ENCODE measurements at regions not wholly inside any gene's neighbourhood (a gene's known extent, or its start where the extent isn't known, plus 50 kb on each side); places are given as distances from the start of the nearest gene placed in this dataset.
"Not testable (repeated sequence)": the region's sequence is repeated elsewhere in the genome, so short reads cannot be mapped to it uniquely, and the experiment has no call there.

DNA sequence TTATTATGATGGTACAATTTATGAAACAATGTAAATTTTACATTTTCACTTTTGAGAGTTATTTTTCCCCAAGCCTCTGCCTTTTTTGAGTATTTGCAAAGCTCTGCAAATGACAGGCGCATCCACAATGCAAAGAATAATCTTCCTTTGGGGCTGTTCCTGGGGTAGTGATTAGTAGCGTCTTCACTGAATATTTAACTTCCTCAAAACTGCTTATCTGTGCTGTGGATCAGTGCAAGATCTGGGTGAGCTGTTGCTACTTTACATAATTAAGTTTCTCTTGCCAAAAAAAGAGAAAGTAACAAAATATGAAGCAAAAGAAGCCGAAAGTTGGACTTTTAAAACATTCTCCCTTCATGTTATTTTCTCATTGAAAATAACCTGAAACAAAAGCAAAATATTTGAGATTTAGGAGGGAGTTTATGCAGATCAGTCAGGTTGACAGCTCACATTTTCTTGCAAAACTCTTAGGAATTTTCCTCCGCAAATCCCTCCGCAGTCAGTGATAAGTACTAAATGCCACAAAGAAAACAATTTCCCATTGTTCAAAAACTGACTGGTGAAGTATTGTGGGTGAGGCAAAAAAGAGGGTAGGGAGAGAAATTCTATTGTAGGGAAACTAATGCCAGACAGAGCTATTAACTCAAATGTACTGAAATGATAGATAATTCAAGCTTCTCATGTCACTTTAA is 276.4 kb upstream of the B3GALT2 start:
- no peak for DNase-seq

DNA sequence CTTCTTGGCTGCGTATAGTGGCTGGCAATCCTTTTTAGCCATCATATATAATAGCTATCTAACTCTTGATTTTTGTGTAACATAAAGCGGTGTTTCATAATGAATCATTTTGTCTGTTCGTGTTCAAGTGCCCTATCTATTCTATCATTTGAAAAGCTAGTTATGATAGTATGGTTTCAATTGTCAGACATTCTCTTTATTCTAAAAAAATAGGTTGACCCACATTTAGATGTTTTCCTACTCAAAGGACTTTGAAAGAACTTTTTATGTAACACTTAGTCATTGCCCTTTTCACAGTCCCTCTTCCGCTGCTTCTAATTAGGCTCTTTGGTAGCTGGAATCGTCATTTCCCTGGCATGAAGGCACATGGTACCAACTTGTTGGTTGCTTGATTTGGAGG is 272.2 kb upstream of the B3GALT2 start:
- no peak for DNase-seq

DNA sequence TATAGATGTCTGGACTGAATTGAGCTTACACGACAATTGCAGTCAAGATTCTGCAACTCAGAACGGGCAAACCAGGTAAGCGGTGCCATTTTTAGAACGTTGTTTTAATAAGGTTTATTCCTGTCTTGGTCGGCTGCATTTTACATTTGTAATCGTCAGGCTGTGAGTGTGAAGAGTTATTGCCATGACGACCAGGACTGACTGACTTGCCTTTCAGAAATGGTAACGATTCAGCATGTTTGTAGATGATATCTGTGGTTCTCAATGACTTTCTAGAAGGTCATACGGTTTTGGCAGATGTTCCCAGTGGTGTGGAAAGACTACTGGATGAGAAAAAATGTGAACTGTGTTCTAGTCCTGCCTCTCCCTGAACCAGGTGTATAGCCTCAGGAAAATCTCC is 271.3 kb upstream of the B3GALT2 start:
- DNase-seq, result no peak

DNA sequence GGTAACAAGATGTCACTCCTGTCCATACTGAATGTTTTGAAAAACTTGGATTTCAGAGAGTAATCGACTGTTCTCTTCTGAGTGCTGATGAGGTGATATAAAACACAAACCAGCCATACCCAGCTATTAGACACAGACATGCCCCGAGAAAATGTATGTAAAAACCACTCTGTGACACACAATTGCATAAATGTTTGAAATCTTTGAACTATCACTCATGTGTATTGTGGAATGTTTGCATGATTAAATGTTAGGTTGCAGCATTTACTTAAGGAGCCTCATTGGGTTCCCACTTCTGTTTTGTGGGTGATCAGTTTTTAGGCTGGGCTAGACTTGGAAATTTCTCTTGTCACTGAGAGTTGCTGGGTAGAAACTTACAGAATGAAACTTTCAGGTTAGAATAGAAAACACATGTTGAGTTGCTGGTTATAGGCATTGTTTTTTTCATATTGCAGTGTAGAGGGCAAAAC is 270.4 kb upstream of the B3GALT2 start:
- DNase-seq, result no peak

DNA sequence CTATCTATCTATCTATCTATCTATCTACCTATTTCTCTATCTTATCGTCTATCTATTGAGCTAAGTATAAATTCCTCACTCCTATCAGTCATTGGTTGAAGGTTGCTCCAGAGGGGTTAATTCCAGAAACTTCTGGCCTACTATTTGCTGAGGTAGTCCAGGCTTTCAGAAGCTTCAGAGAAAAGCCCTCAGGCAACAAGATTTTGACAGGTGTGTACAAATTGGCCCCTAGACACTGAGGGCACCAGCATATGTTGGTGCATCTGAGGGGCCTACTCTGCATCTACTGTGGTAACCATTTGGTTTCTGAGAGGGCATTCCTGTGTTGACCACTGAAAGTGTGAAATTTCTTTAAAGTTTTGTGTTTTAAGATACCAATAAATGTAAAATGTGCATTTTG is 265.2 kb upstream of the B3GALT2 start:
- no peak for DNase-seq

DNA sequence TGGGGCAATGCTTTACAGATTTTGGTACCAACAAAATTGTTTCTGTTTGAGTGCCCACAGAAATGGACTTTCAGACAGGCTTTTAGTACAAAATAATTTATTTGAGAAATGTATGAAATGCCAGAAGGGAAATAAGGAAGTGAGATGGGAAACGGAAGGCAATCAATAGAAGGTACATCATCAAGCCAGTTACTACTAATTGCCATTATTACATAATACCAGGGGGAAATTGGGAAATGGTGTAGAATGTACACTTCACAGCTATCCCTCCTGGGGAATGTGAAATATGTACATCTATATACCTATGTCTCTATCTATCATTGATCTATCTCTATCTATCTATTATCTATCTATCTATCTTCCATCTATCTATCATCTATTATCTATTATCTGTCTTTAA is 264.6 kb upstream of the B3GALT2 start:
- no peak for DNase-seq

DNA sequence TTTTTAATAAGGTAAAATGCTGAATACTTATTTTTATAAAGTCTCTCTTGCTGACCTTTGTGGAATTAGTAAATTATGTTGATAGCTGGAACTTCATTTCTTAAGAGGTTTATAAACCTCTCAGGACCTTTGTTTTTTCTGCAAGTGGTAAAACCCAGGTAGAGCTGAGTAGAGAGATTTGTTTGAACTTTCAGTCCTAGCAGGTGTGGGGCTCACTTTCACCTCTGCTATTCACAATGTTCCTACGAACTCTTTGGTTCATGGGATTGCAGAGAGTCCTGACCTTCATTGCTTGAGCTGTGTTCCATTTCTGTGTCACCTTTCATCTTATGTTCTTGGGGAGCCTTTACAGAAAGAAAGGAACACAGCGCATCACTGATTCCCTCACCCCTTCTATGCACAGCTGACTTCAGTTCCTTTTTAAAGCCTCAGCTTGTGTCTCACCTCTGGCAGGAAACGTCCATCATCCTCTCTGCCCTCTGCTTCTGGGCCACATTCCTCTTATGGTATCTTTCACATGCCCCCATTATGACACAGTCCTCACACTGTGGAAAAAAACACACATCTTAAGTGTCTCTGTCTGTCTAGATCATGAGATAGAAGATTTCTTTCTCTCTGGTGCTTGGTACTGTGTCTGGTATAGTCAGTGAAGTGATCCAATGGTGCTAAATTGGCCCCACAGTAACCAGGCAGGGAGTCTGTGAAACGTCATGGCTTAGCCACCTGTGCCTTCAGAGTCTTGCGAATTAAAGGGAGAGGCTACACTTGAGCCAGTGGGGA is 262.5 kb upstream of the B3GALT2 start:
- DNase-seq, result no peak

DNA sequence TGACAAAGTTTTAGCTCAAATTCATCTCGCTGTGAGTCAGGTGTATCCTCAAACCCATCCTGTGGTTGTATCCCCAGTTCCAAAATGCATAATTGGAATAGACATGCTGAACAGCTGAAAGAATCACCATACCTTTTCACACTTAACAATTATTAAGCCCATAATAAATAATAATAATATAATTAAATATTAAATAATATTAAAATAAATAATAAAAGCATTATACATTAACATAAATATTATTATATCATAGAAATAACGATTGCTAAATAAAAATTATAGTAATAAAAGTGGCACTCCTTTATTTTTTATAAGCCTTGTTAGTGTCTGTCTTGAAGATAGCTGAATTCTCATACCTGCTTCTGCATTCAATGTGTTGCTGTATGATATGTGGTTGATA is 257.5 kb upstream of the B3GALT2 start:
- no peak for DNase-seq

DNA sequence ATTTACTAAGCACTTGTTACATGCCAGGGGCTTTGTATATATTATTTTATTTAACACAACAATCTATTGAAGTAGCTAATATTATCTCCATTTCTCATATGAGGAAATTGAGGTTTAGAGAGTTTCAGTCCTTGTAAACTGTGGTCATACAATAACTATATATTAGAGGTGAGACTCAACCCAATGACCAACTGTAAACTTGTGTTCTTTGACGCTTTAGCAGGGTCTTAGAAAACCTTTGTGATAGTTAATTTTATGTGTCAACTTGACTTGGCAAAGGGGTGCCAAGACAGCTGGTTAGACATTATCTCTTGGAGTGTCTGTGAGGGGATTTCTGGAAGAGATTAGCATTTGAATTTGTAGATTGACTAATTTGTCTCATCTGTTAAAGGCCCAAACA is 252.4 kb upstream of the B3GALT2 start:
- DNase-seq, result no peak

DNA sequence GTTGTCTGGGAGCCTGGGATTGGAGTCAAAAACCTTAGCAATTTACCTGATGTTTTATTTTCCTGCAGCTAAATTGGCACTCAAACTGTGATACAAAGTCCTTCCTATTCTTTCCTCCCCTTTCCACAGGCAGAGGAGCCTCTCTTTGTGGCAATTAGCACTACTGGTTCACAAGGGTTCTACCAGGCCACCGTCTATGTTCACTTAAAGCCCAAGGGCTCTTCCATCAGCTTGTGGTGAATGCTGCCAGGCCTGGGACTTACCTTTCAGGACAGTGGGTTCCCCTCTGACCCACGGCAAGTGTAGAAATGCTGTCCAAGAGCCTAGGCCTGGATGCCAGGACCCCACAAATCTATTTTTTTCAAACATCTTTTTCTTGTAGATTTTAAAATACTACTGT is 251.9 kb upstream of the B3GALT2 start:
- no peak for DNase-seq

DNA sequence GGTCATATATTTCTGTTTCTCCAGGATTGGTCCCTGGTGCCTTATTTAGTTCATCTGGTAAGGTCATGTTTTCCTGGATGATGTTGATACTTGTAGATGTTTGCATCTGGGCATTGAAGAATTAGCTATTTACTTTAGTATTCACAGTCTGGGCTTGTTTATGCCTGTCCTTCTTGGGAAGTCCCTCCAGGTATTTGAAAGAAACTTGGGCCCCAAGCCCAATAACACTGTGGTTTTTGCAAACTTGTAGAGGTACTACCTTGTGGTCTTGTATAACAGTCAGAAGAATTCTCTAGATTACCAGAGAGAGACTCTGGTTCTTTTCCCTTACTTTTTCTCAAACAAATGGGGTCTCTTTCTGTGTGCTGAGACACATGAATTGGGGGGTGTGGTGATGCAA is 251.4 kb upstream of the B3GALT2 start:
- no peak for DNase-seq

DNA sequence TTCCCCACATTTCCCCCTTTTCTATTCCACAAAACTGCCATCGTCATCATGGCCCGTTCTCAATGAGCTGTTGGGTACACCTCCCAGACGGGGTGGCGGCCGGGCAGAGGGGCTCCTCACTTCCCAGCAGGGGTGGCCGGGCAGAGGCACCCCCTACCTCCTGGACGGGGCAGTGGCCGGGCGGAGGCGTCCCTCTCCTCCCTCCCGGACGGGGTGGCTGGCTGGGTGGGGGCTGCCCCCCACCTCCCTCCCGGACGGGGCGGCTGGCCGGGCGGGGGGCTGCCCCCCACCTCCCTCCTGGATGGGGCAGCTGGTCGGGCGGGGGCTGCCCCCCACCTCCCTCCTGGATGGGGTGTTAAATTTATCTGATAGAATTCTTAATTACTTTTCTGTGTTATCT is 250.9 kb upstream of the B3GALT2 start:
- not testable (repeated sequence) for DNase-seq

DNA sequence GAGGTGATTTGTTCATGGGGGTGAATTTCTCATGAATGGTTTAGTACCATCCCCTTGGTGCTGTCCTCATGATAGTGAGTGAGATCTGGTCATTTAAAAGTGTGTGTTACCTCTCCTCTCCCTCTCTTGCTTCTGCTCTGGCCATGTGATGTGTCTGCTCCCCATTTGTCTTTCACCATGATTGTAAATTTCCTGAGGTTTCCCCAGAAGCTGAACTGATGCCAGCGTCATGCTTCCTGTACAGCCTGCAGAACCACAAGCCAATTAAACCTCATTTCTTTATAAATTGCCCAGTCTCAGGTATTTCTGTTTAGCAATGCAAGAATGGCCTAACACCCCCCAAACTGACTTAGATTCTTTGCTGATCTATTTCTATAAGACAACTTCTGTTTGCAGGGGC is 249.4 kb upstream of the B3GALT2 start:
- DNase-seq, result no peak

DNA sequence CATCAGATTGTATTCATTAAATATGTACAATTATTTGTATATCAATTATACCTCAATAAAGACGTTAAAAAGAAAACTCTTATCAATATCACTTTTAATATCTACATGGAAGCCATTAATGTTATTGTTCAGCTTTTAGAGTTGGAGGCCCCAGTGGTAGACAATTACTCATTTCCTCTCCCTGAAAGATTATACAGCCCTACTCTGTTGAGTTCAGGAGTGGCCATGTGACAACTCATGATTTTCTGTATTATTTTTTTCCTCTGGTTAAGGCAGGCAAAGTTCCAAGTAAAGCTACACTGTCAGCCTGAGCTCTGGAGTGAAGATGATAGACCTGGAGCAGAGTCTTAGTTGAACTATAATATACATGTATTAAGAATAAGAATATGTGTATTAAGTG is 247.9 kb upstream of the B3GALT2 start:
- DNase-seq, result no peak

DNA sequence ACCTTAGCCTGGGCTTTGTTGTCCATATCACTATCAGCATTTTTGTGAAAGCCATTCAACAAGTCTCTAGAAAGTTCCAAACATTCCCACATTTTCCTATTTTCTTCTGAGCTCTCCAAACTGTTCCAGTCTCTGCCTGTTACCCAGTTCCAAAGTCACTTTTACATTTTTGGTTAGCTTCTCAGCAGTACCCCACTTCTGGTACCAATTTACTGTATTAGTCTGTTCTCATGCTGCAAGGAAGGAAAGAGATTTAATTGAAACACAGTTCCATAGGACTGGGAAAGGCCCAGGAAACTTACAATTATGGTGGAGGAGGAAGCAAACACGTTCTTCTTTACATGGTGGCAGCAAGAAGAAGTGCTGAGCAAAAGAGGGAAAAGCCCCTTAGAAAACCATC is 247.2 kb upstream of the B3GALT2 start:
- no peak for DNase-seq

DNA sequence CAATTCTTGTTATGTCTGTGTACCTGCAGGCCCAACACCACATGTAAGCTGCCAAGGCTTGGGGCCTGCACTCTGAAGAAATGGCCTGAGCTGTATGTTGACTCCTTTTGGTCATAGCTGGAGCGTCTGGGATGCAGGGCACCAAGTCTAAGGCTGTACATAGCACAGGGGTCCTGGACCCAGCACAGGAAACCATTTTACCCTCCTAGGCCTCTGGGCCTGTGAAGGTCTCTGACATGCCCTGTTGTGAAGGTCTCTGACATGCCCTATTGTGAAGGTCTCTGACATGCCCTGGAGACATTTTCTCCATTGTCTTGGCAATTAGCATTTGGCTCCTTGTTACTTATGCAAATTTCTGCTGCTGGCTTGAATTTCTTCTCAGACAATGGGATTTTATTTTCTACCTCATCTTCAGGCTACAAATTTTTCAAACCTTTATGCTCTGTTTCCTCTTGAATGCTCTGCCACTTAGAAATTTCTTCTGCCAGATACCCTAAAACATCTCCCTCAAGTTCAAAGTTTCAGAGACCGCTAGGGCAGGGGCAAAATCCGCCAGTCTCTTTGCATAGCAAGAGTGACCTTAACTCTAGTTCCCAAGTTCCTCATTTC is 246.7 kb upstream of the B3GALT2 start:
- no peak for DNase-seq

DNA sequence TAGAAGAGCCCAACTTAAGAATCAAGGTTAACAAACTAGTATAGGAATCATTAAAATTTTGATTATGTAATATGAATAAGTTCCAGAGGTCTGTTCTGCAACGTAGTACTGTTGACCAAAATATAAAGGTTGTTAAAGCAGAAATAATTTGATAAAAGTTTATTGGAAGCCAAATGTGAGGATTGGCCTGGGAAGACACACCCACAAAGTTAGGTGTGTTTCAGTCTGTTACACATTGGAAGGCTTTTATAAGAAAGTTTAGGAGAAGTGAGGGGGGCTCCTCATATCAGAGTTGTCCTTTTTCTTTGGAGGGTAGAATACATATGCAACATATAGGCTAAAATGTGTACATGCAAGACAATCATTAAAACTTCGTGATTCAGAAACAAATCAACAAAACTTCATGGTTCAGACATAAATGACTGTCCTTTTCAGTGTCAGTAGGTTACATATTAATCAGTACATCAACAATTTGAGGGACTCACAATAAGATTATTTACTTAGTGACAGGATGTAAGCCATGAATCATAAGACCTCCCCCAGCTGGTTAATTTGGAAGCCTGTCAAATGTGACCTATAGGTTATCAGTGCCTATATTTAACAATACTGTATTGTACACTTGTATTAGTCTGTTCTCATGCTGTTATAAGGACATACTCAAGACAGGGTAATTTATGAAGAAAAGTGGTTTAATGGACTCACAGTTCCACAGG is 245.0 kb upstream of the B3GALT2 start:
- DNase-seq, result no peak

DNA sequence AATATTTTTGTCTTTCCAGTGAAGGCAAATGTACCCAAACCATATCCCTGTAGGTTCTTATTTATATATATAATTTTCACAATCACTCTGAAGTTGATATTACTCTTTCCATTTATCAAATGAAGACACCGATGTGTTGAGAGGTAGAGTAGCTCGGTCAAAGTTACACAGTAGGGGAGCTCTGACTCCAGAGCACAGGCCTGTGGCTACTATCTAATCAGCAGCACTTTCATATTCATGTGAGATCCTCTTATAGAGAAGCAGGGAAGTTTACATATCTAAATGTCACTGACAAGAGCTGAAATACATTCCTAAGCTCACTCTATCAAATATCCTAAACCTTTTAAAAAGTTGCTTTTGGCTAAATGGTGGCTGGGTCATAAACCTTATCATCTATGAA is 241.1 kb upstream of the B3GALT2 start:
- DNase-seq, result no peak

DNA sequence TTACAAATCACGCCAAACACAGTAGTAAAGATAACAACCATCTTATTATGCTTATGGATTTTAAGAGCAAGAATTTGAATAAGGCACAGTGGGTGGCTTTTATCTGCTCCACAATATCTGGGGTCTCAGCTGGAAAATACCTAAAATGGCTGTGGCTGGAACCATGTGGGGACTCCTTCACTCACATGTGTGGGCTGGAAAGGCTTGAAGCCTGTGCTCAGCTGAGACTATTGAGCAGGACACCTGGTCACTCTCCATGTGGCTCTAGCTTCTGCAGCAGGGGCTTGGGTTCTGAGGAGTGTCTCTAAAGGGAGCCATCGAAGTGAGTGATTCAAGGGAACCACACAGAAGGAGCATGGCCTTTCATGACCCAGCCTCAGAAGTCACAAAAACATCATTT is 239.6 kb upstream of the B3GALT2 start:
- no peak for DNase-seq

DNA sequence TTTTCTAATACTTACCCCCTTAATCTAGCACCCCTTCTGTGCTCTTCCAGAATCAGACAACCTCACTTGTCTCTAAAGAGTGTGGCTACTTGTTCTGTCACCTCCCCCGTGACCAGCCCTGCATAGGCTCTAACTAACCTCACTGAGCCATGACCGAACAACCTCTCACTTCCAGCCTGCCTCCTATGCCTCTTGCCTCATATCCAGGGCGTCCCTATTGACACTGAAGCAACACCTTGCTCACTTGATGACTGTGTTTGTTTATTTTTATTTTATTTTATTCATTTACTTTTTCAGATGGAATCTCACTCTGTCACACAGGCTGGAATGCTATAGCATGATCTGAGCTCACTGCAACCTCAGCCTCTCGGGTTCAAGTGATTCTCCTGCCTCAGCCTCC is 235.1 kb upstream of the B3GALT2 start:
- no peak for DNase-seq

DNA sequence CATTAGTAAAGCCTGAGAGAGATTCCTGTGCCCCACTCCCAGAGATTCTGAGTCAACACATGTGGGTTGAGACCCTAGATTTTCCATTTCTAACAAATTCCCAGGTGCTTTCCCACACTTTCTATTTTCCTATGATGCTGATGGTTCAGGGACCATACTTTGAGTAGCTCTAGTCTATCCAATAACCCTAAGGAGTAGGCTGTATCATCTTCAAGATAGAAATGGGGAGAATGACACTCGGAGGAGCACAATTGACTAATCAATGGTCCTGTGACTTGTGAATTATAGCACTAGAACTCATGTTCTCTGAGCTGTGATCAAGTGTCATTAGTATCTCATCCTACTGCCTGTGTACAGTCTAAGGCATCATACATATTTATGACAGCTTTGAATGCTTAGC is 232.9 kb upstream of the B3GALT2 start:
- DNase-seq, result no peak

DNA sequence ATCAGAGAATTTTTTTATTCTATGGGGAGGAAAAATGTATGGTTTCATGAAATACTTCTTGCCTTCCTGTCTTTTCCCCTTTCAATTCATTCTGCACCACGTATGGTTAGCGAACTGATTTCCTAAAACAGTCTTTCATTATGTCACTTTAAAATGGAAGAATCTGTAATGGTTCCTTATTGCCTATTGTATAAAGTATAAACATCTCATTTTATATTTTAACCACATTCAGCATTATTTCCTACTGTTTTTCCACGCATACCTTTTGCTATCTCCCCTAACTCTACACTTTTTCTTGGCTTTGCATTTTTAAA is 232.3 kb upstream of the B3GALT2 start:
- no peak for DNase-seq

DNA sequence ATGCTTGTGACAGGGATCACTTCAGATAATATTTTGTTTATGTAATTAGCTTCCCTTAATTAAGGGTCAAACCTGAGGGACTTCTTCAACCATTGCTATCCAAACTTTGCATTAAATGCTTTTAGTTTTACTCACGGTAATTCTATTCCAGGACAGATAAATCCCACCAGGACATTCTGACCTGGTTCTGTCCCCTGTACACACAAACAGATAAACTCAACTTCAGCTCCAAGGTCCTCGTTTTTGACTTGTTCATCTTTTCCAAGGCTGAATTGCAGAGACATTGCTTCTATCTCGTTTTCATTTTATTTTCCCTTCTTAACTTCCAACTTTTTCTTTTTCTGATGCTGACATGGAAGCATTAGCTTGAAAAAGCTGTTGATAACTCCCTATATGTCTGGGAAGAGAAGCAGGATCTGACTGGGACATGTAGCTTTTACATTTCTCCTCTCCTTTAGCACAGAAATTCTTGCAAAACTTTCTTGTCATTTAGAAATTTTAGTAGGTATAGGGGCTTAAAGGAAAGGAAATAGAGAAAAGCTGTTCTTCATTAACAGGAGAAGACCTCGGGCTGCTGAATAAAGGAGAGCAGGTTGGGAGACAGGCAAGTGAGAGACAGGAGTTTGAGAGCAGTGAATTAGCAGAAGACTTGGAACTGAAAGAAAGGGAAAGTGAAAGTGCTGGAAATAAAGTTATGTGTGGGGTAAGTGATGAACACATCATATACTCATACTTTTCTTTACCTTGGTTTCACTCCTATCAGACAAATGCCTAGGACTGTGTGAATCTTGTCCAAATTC is 231.7 kb upstream of the B3GALT2 start:
- no peak for DNase-seq
